ENCODE measurements at regions not wholly inside any gene's neighbourhood (a gene's known extent, or its start where the extent isn't known, plus 50 kb on each side); places are given as distances from the start of the nearest gene placed in this dataset.

DNA sequence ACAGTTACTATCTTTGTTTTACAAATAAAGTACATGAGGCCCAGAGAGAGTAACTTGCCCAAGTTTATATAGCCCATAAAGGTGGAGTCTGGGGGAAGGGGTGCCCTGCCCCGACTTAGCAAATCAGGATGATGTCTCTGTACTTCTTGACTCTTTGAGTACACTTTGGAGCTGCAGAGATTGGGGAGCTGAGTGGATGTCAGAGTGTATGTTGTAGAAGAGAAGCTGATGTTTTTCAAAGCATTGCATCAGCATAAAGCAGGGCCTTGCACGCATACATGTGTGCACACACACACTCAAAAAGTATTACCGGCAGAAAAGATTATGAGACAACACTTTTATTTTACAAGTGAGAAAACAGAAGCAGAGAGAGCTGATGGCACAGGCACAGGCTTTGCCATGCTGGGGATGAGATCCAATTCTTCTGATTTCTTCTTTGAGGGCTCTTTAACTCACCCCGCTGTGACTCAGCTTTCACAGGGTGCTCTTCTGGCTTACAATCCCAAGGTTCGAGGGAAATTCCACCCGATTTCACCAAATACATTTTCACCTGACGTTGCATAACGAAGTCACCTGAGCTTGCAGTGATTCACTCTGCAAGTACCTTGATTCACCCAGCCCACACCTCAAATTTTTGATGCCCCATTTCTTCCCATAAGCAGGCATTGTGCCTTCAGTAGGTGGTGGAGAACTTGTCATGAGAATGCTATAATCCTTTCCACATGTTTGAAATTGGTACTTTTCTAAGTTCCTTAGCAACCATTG is 292.8 kb upstream of the BOD1L1 start:
- no peaks in the 10 kb centered on the region for H3K79me2 ChIP-seq (ENCODE audit: control insufficient read depth, insufficient read depth, low read length)
- H3K27me3 ChIP-seq (ENCODE audit: control insufficient read depth, extremely low read depth, insufficient read depth, low read length) = no peaks in the 10 kb centered on the region
- peak; percentile 95 for DNase-seq (ENCODE audit: low read depth, low spot score)
- H3K27ac ChIP-seq (ENCODE audit: control insufficient read depth, insufficient read depth, low read length) = peak overlapping the region; percentile 99
- H4K20me1 ChIP-seq (ENCODE audit: control insufficient read depth, extremely low read depth, insufficient read depth, low read length) = no peaks in the 10 kb centered on the region
- dilution Hi-C loops (cut with MboI; ENCODE audit: extremely low pct_ligation_motif_present, low sequenced_read_pairs) = no loop called here
- peak overlapping the region; percentile 81 for H3K4me2 ChIP-seq (ENCODE audit: control insufficient read depth, extremely low read depth, insufficient read depth, low read depth, low read length)
- peak overlapping the region in 1 of 3 experiments; percentile 40 for H3K4me3 ChIP-seq (ENCODE audit: control insufficient read depth in 2 of 3, extremely low read depth in 1 of 3, insufficient read depth in 2 of 3, low read depth in 1 of 3, low read length in 3 of 3)
- H3K36me3 ChIP-seq (ENCODE audit: control insufficient read depth in 2 of 2, extremely low read depth in 1 of 2, insufficient read depth in 2 of 2, low read length in 2 of 2) = no peaks in the 10 kb centered on the region
- no peak overlapping the region for H2AFZ ChIP-seq (ENCODE audit: control insufficient read depth, low read length)
- TF ChIP-seq EZH2 (IDR thresholded peaks at IDR 0.05; ENCODE audit: low read length) = no peak
- TF ChIP-seq, protein P1, sequence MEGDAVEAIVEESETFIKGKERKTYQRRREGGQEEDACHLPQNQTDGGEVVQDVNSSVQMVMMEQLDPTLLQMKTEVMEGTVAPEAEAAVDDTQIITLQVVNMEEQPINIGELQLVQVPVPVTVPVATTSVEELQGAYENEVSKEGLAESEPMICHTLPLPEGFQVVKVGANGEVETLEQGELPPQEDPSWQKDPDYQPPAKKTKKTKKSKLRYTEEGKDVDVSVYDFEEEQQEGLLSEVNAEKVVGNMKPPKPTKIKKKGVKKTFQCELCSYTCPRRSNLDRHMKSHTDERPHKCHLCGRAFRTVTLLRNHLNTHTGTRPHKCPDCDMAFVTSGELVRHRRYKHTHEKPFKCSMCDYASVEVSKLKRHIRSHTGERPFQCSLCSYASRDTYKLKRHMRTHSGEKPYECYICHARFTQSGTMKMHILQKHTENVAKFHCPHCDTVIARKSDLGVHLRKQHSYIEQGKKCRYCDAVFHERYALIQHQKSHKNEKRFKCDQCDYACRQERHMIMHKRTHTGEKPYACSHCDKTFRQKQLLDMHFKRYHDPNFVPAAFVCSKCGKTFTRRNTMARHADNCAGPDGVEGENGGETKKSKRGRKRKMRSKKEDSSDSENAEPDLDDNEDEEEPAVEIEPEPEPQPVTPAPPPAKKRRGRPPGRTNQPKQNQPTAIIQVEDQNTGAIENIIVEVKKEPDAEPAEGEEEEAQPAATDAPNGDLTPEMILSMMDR (optimal IDR thresholded peaks at IDR 0.05 in 1 of 3, IDR thresholded peaks at IDR 0.05 in 1 of 3, conservative IDR thresholded peaks at IDR 0.05 in 1 of 3; ENCODE audit: extremely low read depth in 1 of 3, insufficient read depth in 2 of 3, low read length in 3 of 3) = no peak
- H3K4me1 ChIP-seq (ENCODE audit: control insufficient read depth, extremely low read depth, insufficient read depth, low read length) = peaks cover 40% of the 10 kb centered on the region
- no peaks in the 10 kb centered on the region for H3K9me3 ChIP-seq (ENCODE audit: control insufficient read depth, low read depth, low read length)
- FAIRE-seq = no peak
- H3K9ac ChIP-seq (ENCODE audit: control insufficient read depth, extremely low read depth, insufficient read depth, low read length) = peak overlapping the region; percentile 72
- H3K9me1 ChIP-seq (ENCODE audit: control insufficient read depth, extremely low read depth, insufficient read depth, low read length) = no peaks in the 10 kb centered on the region

DNA sequence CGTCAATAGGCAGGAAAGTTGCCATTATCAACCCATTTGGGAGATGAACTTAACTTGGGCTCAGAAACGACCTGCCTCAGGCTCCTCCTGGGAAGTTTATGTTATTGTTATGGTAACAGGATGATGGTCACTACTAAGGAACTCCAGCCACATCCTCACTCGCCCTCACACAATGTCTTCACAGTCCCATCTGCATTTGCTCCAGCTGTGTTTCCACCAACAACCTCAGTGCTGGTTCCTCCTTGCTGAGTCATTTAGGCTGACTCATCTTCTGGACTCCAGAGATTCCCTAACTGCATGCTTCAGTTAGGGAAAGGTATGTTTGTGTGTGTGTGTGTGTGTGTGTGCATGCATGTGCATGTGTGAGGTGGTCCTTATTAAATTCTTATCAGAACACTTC is 293.4 kb upstream of the BOD1L1 start:
- H3K4me2 ChIP-seq (ENCODE audit: control insufficient read depth, extremely low read depth, insufficient read depth, low read depth, low read length) = peak overlapping the region; percentile 81
- H3K9me1 ChIP-seq (ENCODE audit: control insufficient read depth, extremely low read depth, insufficient read depth, low read length) = no peaks in the 10 kb centered on the region
- H3K27ac ChIP-seq (ENCODE audit: control insufficient read depth, insufficient read depth, low read length) = peak overlapping the region; percentile 99
- H3K4me3 ChIP-seq (ENCODE audit: control insufficient read depth in 2 of 3, extremely low read depth in 1 of 3, insufficient read depth in 2 of 3, low read depth in 1 of 3, low read length in 3 of 3) = peak overlapping the region in 1 of 3 experiments; percentile 40
- no peaks in the 10 kb centered on the region for H3K27me3 ChIP-seq (ENCODE audit: control insufficient read depth, extremely low read depth, insufficient read depth, low read length)
- no peak for TF ChIP-seq EZH2 (IDR thresholded peaks at IDR 0.05; ENCODE audit: low read length)
- TF ChIP-seq, protein P1 (optimal IDR thresholded peaks at IDR 0.05 in 1 of 3, IDR thresholded peaks at IDR 0.05 in 1 of 3, conservative IDR thresholded peaks at IDR 0.05 in 1 of 3; ENCODE audit: extremely low read depth in 1 of 3, insufficient read depth in 2 of 3, low read length in 3 of 3) = no peak
- FAIRE-seq (peak; percentile 100), DNase-seq (ENCODE audit: low read depth, low spot score) (peak; percentile 98)
- dilution Hi-C loops (cut with MboI; ENCODE audit: extremely low pct_ligation_motif_present, low sequenced_read_pairs) = no loop called here
- no peaks in the 10 kb centered on the region for H3K79me2 ChIP-seq (ENCODE audit: control insufficient read depth, insufficient read depth, low read length)
- H2AFZ ChIP-seq (ENCODE audit: control insufficient read depth, low read length) = no peak overlapping the region
- H3K9ac ChIP-seq (ENCODE audit: control insufficient read depth, extremely low read depth, insufficient read depth, low read length) = peak overlapping the region; percentile 72
- H4K20me1 ChIP-seq (ENCODE audit: control insufficient read depth, extremely low read depth, insufficient read depth, low read length) = no peaks in the 10 kb centered on the region
- H3K4me1 ChIP-seq (ENCODE audit: control insufficient read depth, extremely low read depth, insufficient read depth, low read length) = peaks cover 40% of the 10 kb centered on the region
- no peaks in the 10 kb centered on the region for H3K36me3 ChIP-seq (ENCODE audit: control insufficient read depth in 2 of 2, extremely low read depth in 1 of 2, insufficient read depth in 2 of 2, low read length in 2 of 2)
- no peaks in the 10 kb centered on the region for H3K9me3 ChIP-seq (ENCODE audit: control insufficient read depth, low read depth, low read length)
